DND-41 (cell line): ENCODE measurements at regions not wholly inside any gene's neighbourhood (a gene's known extent, or its start where the extent isn't known, plus 50 kb on each side); places are given as distances from the start of the nearest gene placed in this dataset.

Experiments
- EZH2 ChIP-seq: IDR thresholded peaks from 3 replicates; pipeline ENCODE4 v1.6.1; 2012; ENCODE audit warnings: borderline replicate concordance, low read depth, mild to moderate bottlenecking, moderate library complexity, low read length, inconsistent platforms; ENCODE audit not compliant: severe bottlenecking
- TF ChIP-seq, protein P1 (sequence below): IDR thresholded peaks from 2 replicates; pipeline ENCODE4 v1.5.1; 2012; ENCODE audit warnings: borderline replicate concordance, low read length, moderate library complexity, mild to moderate bottlenecking; ENCODE audit not compliant: poor library complexity, severe bottlenecking; ENCODE audit errors: extremely low read depth

DNA sequence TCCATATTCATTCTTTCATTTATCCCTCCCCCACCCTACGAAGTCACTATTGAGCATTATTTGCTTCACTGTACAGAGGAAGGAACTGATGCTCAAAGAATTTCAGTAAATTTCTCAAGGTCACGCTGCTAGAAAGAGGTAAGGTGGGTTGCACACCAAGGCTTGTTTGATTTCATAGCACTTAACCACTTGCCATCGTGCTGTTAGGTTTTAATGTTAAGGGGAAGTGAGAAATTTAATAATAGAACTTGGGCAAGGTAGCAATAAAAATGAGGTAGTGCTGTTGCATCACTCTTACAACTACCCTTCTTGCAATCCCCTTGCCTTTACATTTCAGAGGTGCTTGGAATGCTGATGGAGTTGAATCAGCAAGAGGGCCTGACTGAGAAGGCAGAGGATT, 343.1 kb downstream of the MID1IP1 start:
- TF ChIP-seq, protein P1, sequence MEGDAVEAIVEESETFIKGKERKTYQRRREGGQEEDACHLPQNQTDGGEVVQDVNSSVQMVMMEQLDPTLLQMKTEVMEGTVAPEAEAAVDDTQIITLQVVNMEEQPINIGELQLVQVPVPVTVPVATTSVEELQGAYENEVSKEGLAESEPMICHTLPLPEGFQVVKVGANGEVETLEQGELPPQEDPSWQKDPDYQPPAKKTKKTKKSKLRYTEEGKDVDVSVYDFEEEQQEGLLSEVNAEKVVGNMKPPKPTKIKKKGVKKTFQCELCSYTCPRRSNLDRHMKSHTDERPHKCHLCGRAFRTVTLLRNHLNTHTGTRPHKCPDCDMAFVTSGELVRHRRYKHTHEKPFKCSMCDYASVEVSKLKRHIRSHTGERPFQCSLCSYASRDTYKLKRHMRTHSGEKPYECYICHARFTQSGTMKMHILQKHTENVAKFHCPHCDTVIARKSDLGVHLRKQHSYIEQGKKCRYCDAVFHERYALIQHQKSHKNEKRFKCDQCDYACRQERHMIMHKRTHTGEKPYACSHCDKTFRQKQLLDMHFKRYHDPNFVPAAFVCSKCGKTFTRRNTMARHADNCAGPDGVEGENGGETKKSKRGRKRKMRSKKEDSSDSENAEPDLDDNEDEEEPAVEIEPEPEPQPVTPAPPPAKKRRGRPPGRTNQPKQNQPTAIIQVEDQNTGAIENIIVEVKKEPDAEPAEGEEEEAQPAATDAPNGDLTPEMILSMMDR, result no peak
- no peak for TF ChIP-seq EZH2
